GM12875 (cell line): ENCODE measurements at regions not wholly inside any gene's neighbourhood (a gene's known extent, or its start where the extent isn't known, plus 50 kb on each side); places are given as distances from the start of the nearest gene placed in this dataset.

Experiments
- H3K4me3 ChIP-seq: one replicate; pipeline ENCODE4 v1.5.1; 2011; ENCODE audit warnings: low read depth, low read length, control low read depth
- CTCF ChIP-seq: IDR thresholded peaks from 2 replicates; pipeline ENCODE4 v1.5.1; 2011; ENCODE audit warnings: low read depth, mild to moderate bottlenecking, control low read depth, inconsistent platforms, low read length, moderate library complexity, borderline replicate concordance; ENCODE audit not compliant: insufficient read depth

DNA sequence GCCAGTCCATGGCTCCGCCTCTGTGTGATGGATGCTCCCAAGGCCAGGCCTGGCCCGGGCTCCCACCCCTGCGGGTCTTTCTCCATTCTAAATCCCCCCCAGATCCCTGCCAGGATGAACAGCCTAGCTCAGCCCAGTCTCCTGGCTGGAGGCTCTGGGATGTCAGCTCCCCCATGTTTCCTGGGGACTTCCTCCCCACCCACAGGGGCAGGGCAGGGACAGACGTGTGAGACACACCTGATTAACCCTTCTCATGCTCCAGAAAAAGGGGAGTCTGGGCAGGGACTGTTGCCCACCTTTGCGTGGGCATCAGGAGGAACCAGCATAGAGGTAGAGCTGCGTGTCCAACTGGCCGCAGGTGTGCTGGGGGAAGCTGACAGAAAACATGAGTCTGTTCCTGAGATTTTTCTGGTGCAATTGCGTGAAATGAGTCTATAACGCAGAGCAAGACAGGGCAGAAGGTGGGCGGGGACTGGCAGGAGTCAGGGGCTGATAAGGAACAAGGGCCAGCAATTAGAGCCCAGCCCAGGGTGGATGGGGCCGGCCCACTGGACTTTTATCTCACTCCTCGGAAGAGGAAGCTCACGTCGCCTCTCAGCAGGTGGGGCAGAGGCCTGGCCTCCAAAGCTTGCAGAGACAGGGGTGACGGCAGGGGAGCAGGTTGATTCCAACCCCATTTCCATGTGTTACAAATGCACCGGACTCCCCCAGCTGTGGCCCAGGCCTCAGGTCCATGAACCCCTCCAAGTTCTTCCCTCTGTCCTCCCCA, 238.2 kb downstream of the RBFOX3 start:
- no peak overlapping the region for H3K4me3 ChIP-seq
- no peak for TF ChIP-seq CTCF

DNA sequence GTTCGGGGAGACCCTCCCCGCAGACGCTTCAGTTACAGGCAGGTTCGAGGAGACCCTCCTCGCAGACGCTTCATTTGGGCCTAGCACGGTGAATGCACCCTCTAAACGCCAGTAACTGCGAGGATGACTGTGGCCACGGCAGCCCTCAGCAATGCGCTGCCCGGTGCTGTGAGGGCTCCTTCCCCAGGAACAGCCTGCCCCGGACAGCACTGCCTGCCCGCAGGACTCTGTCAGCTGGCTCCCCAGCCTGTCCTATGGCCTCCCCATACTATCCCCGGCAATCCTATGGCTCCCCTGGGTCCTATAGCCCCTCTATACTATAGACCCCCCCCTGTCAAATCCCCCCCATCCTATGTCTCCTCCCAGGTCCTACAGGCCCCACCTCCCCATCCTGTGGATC, 238.9 kb downstream of the RBFOX3 start:
- TF ChIP-seq CTCF = no peak
- H3K4me3 ChIP-seq = no peak overlapping the region

DNA sequence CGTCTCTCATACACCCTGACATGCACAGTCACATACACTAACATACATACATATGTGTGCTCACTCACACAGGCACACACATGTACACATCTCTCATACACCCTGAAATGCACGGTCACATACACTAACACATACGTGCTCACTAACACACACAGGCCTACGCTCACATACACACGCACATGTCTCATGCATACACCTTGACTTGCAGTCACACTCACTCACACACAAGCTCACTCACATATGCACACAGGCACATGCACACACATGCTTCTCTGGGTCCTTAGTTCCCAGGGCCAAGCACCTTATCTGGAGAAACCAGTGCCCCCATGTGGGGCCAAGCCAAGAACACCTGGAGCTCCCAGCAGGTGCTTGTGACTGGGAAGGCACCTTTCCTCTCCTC, 240.3 kb downstream of the RBFOX3 start:
- H3K4me3 ChIP-seq = no peak overlapping the region
- TF ChIP-seq CTCF = no peak

DNA sequence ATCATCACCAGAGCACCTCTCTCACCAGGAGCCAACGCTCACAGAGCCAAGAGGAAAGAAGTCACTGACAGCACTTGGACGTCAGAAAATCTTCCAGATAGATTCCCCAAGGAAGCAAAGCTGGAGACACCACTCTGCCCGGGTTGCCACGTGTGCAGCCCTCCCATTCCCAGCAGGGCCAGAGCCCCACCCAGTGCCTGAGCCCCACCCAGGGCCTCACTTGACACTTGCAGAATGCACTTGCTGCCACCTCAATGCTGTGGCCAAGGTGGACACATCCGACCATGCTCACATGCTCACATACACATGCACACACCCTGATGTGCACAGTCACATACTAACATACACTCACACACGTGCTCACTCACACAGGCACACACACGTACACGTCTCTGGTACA, 240.7 kb downstream of the RBFOX3 start:
- no peak overlapping the region for H3K4me3 ChIP-seq
- TF ChIP-seq CTCF = no peak

- H3K4me3 ChIP-seq = no peak overlapping the region
- no peak for TF ChIP-seq CTCF
Measured at GRCh38 chr17:79369532-79369931, 241.3 kb downstream of the RBFOX3 start.

DNA sequence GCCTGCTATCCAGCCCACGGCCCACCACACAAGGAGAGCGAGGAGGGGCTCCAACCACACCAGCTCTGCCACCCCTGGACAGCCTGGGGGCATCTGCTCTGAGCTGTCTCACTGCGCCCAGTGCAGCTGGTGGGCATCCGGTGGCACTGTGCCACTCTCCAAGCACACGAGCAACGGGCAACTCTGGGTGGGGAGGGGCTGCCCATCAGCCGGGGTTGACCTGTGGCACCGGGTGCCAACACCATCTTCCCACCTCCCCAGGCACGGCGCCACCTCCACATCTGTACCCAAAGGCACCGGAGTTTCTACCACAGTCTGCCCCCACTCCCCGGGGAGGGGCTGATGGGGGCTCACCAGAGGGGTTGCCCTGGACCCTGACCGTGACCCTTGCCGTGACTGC, 241.8 kb downstream of the RBFOX3 start:
- H3K4me3 ChIP-seq = no peak overlapping the region
- no peak for TF ChIP-seq CTCF

DNA sequence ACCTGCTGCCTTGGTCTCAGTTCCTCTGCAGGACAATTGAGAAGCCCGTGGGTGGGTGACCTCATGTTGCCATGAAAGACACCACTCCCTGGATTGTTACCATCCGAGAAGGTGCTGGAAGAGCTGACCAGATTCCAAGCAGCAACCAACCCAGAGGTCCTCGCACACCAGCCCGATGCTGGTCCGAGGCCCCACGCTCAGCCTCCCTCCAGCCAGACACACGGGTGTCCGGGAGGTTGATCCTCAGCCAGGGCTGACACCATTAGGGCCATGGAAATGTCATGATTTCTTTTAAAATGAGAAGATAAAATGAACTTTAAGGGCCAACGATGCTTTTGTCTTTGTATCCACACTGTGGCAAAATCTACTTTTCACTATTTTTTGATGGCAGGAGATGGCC, 242.3 kb downstream of the RBFOX3 start:
- no peak overlapping the region for H3K4me3 ChIP-seq
- no peak for TF ChIP-seq CTCF
